H1 (cell line): ENCODE measurements at regions not wholly inside any gene's neighbourhood (a gene's known extent, or its start where the extent isn't known, plus 50 kb on each side); places are given as distances from the start of the nearest gene placed in this dataset.

Experiments
- CTCF ChIA-PET: fragments of 300-600 bp; sonication (Branson Sonifier 250); formaldehyde crosslinking; loops from one replicate; lab custom pipeline; 2021; ENCODE audit not compliant: partially characterized antibody; lab: Charles Lee
- POLR2A ChIA-PET: fragments of 300-600 bp; sonication (Branson Sonifier 250); formaldehyde crosslinking; loops from one replicate; lab custom pipeline; 2021; ENCODE audit warnings: inconsistent platforms; ENCODE audit not compliant: partially characterized antibody; lab: Charles Lee
- DNase-seq, 2 experiments: peaks; one replicate each; pipeline versions ENCODE4 v3.0.0 to v3.0.0-alpha.2; 2010 to 2022; ENCODE audit warnings: low spot score in 2 of 2, low read depth in 1 of 2, mixed read lengths in 1 of 2
- FAIRE-seq: peaks from 2 replicates; lab custom pipeline; 2011; peaks lifted over from hg19 to GRCh38; lab: Jason Lieb, UNC
- H2AFZ ChIP-seq: 2 replicates; pipeline ENCODE4 v1.8.1; 2012; ENCODE audit warnings: low read length, inconsistent platforms
- H2AK5ac ChIP-seq: 2 replicates; pipeline ENCODE4 v1.6.1; 2013; ENCODE audit warnings: low read depth, low read length
- H2BK120ac ChIP-seq: replicated peaks from 2 replicates; pipeline ENCODE3; 2013; ENCODE audit warnings: low read depth, low read length, inconsistent platforms
- H2BK12ac ChIP-seq: 2 replicates; pipeline ENCODE4 v1.6.1; 2013; ENCODE audit warnings: low read depth, low read length
- H2BK15ac ChIP-seq: 2 replicates; pipeline ENCODE4 v1.6.1; 2013; ENCODE audit warnings: low read length
- H2BK20ac ChIP-seq: 2 replicates; pipeline ENCODE4 v1.6.1; 2013; ENCODE audit warnings: low read length
- H2BK5ac ChIP-seq: 2 replicates; pipeline ENCODE4 v1.6.1; 2013; ENCODE audit warnings: low read depth, low read length
- H3K14ac ChIP-seq: 2 replicates; pipeline ENCODE4 v1.6.1; 2013; ENCODE audit warnings: inconsistent platforms; ENCODE audit not compliant: insufficient read length
- H3K18ac ChIP-seq: 2 replicates; pipeline ENCODE4 v1.6.1; 2013; ENCODE audit warnings: low read length; ENCODE audit errors: extremely low read depth
- H3K23ac ChIP-seq: 2 replicates; pipeline ENCODE4 v1.6.1; 2013; ENCODE audit warnings: inconsistent platforms; ENCODE audit not compliant: insufficient read length
- H3K23me2 ChIP-seq: 2 replicates; pipeline ENCODE4 v1.6.1; 2013; ENCODE audit warnings: low read depth, low read length
- H3K27ac ChIP-seq: 2 replicates; pipeline ENCODE4 v1.6.1; 2011; ENCODE audit warnings: low read depth, low read length, inconsistent platforms
- H3K27me3 ChIP-seq, 4 experiments: replicated peaks in 1 of 4; 1 replicate in 1 of 4; 2 replicates in 3 of 4; pipeline versions ENCODE4 v1.6.1 to v1.8.1; 2011 to 2013; ENCODE audit warnings: low read length in 3 of 4, mild to moderate bottlenecking in 3 of 4, inconsistent platforms in 2 of 4, mixed read lengths in 2 of 4, moderate library complexity in 1 of 4; ENCODE audit not compliant: control insufficient read depth in 3 of 4, insufficient read depth in 3 of 4; ENCODE audit errors: extremely low read depth in 1 of 4
- H3K36me3 ChIP-seq, 4 experiments: 2 replicates each; pipeline versions ENCODE4 v1.6.1 to v1.8.1; 2011 to 2013; ENCODE audit warnings: mild to moderate bottlenecking in 4 of 4, low read length in 3 of 4, moderate library complexity in 2 of 4, control low read depth in 1 of 4, inconsistent platforms in 1 of 4; ENCODE audit not compliant: insufficient read depth in 4 of 4, control insufficient read depth in 2 of 4
- H3K4ac ChIP-seq: replicated peaks from 2 replicates; pipeline ENCODE3; 2013; ENCODE audit warnings: low read length, low read depth, mixed read lengths, inconsistent platforms; ENCODE audit not compliant: insufficient read length
- H3K4me1 ChIP-seq, 4 experiments: replicated peaks in 1 of 4; 1 replicate in 1 of 4; 2 replicates in 3 of 4; pipeline versions ENCODE4 v1.6.1 to v1.8.1; 2011 to 2013; ENCODE audit warnings: low read length in 3 of 4, inconsistent platforms in 2 of 4, mixed read lengths in 1 of 4; ENCODE audit not compliant: insufficient read depth in 4 of 4, control insufficient read depth in 3 of 4
- H3K4me2 ChIP-seq, 2 experiments: 2 replicates each; pipeline versions ENCODE4 v1.6.1 to v1.8.1; 2011 to 2013; ENCODE audit warnings: low read depth in 2 of 2, low read length in 2 of 2, control low read depth in 1 of 2, inconsistent platforms in 1 of 2, mild to moderate bottlenecking in 1 of 2; ENCODE audit not compliant: insufficient read depth in 1 of 2
- H3K4me3 ChIP-seq, 4 experiments: fragments of 200-600, 300-600 bp in 1 of 4; sonication (generic), shearing (Covaris generic), sonication (Bioruptor Twin) in 1 of 4; 2 replicates each; pipeline versions ENCODE4 v1.5.1 to v1.8.1; 2011 to 2016; ENCODE audit warnings: low read length in 4 of 4, low read depth in 3 of 4, control low read depth in 2 of 4, inconsistent platforms in 2 of 4, mild to moderate bottlenecking in 2 of 4, mixed read lengths in 1 of 4, moderate library complexity in 1 of 4; ENCODE audit not compliant: insufficient read depth in 2 of 4; ENCODE audit errors: extremely low read depth in 1 of 4
- H3K56ac ChIP-seq: replicated peaks from 2 replicates; pipeline ENCODE3; 2013; ENCODE audit warnings: low read depth, mild to moderate bottlenecking, mixed read lengths, low read length, inconsistent platforms; ENCODE audit not compliant: insufficient read length
- H3K79me1 ChIP-seq: 2 replicates; pipeline ENCODE4 v1.6.1; 2013; ENCODE audit warnings: low read depth, low read length, control low read depth
- H3K79me2 ChIP-seq, 2 experiments: 2 replicates each; pipeline versions ENCODE4 v1.6.1 to v1.8.1; 2012 to 2013; ENCODE audit warnings: low read length in 2 of 2, mild to moderate bottlenecking in 2 of 2, inconsistent platforms in 1 of 2; ENCODE audit not compliant: insufficient read depth in 2 of 2, control insufficient read depth in 1 of 2
- H3K9ac ChIP-seq, 4 experiments: replicated peaks in 1 of 4; 1 replicate in 1 of 4; 2 replicates in 3 of 4; pipeline versions ENCODE4 v1.6.1 to v1.8.1; 2011 to 2013; ENCODE audit warnings: low read depth in 3 of 4, low read length in 3 of 4, control low read depth in 2 of 4, mild to moderate bottlenecking in 2 of 4, moderate library complexity in 2 of 4, inconsistent platforms in 1 of 4; ENCODE audit errors: extremely low read depth in 1 of 4
- H3K9me3 ChIP-seq, 2 experiments: 2 replicates each; pipeline versions ENCODE4 v1.6.1 to v1.8.1; 2012 to 2013; ENCODE audit warnings: mild to moderate bottlenecking in 2 of 2, moderate library complexity in 2 of 2, control low read depth in 1 of 2, inconsistent platforms in 1 of 2, low read depth in 1 of 2, low read length in 1 of 2, mixed read lengths in 1 of 2; ENCODE audit not compliant: insufficient read depth in 2 of 2
- H4K20me1 ChIP-seq, 2 experiments: replicated peaks in 1 of 2; 2 replicates each; pipeline versions ENCODE3 to v1.8.1; 2011 to 2013; ENCODE audit warnings: inconsistent platforms in 2 of 2, low read length in 2 of 2, mild to moderate bottlenecking in 1 of 2; ENCODE audit not compliant: insufficient read depth in 2 of 2, control insufficient read depth in 1 of 2
- H4K5ac ChIP-seq: 2 replicates; pipeline ENCODE4 v1.6.1; 2013; ENCODE audit warnings: low read length, low read depth, mixed read lengths, inconsistent platforms; ENCODE audit not compliant: insufficient read length
- H4K8ac ChIP-seq: 2 replicates; pipeline ENCODE4 v1.8.0; 2013; ENCODE audit warnings: mild to moderate bottlenecking, moderate library complexity, low read length, inconsistent platforms; ENCODE audit not compliant: insufficient read depth; ENCODE audit errors: extremely low read depth
- H4K91ac ChIP-seq: replicated peaks from 2 replicates; pipeline ENCODE3; 2013; ENCODE audit warnings: low read length, mixed read lengths, inconsistent platforms; ENCODE audit not compliant: insufficient read length
- CBX8 ChIP-seq: fragments of 300-800, 300-1000 bp; sonication (generic); IDR thresholded peaks from 2 replicates; pipeline ENCODE4 v1.7.1; 2016; ENCODE audit warnings: low read depth, low read length, borderline replicate concordance
- CTBP2 ChIP-seq: IDR thresholded peaks from 2 replicates; pipeline ENCODE4 v1.7.0; 2011; ENCODE audit warnings: borderline replicate concordance, mild to moderate bottlenecking, moderate library complexity, mixed read lengths, low read length; ENCODE audit not compliant: insufficient read depth, insufficient read length
- EGR1 ChIP-seq: IDR thresholded peaks from 2 replicates; pipeline ENCODE4 v1.6.1; 2011; ENCODE audit warnings: low read depth, low read length, borderline replicate concordance
- HDAC6 ChIP-seq: IDR thresholded peaks from one replicate; pipeline ENCODE4 v1.7.1; 2012; ENCODE audit warnings: low read depth, mild to moderate bottlenecking, inconsistent platforms, low read length, moderate library complexity
- JUND ChIP-seq: IDR thresholded peaks from 2 replicates; pipeline ENCODE4 v1.6.1; 2011; ENCODE audit warnings: mild to moderate bottlenecking, improper control_type of control experiment, low read length
- MAFK ChIP-seq: IDR thresholded peaks from 2 replicates; pipeline ENCODE4 v1.6.1; 2012; ENCODE audit warnings: low read depth, mild to moderate bottlenecking, improper control_type of control experiment, low read length
- RNF2 ChIP-seq: fragments of 200-900, 300-1000 bp; sonication (generic); IDR thresholded peaks from 2 replicates; pipeline ENCODE4 v1.7.1; 2016; ENCODE audit warnings: borderline replicate concordance, low read depth, mild to moderate bottlenecking, antibody characterized with exemption, low read length; ENCODE audit not compliant: poor library complexity, severe bottlenecking; ENCODE audit errors: missing control alignments
- RXRA ChIP-seq: IDR thresholded peaks from 2 replicates; pipeline ENCODE4 v1.6.1; 2011; ENCODE audit warnings: low read depth, mild to moderate bottlenecking, low read length, moderate library complexity; ENCODE audit not compliant: insufficient read depth
- SAP30 ChIP-seq: fragments of 300-600 bp; sonication (generic); IDR thresholded peaks from 2 replicates; pipeline ENCODE4 v1.7.1; 2012; ENCODE audit warnings: low read length, moderate library complexity, mild to moderate bottlenecking, inconsistent platforms; ENCODE audit not compliant: insufficient read depth, insufficient replicate concordance
- TBP ChIP-seq: IDR thresholded peaks from 2 replicates; pipeline ENCODE4 v1.6.1; 2011; ENCODE audit warnings: low read depth, low read length, improper control_type of control experiment
- WGBS, 2 experiments: shearing (Covaris generic) in 1 of 2; methylation state at CpG; one replicate each; pipeline versions ENCODE4 v1.1.6 to v1.1.7; 2013 to 2015; ENCODE audit warnings: low lambda C conversion rate in 2 of 2, mixed read lengths in 2 of 2, inconsistent platforms in 1 of 2, low coverage in 1 of 2, missing lambda C conversion rate in 1 of 2; ENCODE audit not compliant: insufficient replicate concordance in 2 of 2, insufficient coverage in 1 of 2, insufficient read length in 1 of 2; ENCODE audit errors: extremely low coverage in 1 of 2, missing lambda C conversion rate in 1 of 2; 5-methylcytosine and 5-hydroxymethylcytosine counted together
- TF ChIP-seq, protein P1 (sequence below): IDR thresholded peaks from 2 replicates; pipeline ENCODE4 v1.6.1; 2012; ENCODE audit warnings: inconsistent platforms
- TF ChIP-seq, protein P2 (sequence below): IDR thresholded peaks from 2 replicates; pipeline ENCODE4 v1.6.1; 2012; ENCODE audit warnings: inconsistent platforms

DNA sequence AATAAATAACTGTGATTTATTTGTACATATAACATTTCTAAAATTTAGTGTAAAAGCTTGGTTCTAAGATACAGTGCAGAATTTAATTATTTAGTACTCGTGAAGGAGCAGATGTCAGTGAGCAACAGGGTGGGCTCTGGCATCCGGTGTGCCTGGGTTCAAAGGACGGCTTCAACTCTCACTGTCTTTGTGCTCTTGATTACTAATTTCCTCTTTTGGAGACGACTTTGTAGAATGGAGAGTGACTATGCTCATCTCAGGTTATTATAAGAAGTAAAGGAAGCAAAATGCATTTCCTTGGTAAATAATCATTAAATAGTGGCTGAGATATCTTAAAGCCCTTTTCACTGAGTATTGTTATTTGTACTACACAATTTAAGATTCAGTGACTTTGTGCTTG lies 271.7 kb downstream of the ASXL3 start:
- no peak overlapping the region for H3K56ac ChIP-seq
- WGBS, 2 experiments, result 86% methylated on average over 4 of the region's 4 CpGs; no CpG with 5 or more reads in 1 of the 2 experiments
- no peak overlapping the region for H2BK15ac ChIP-seq
- no peak overlapping the region for H2BK5ac ChIP-seq
- H3K23me2 ChIP-seq, result no peaks in the 10 kb centered on the region
- ChIA-PET CTCF (no interaction called here), POLR2A (no interaction called here)
- no peaks in the 10 kb centered on the region for H3K36me3 ChIP-seq
- H3K14ac ChIP-seq, result no peak overlapping the region
- H3K79me1 ChIP-seq, result no peaks in the 10 kb centered on the region
- no peak overlapping the region for H3K4me3 ChIP-seq
- no peak overlapping the region for H3K27ac ChIP-seq
- no peak overlapping the region for H3K18ac ChIP-seq
- H2BK120ac ChIP-seq, result no peak overlapping the region
- no peak overlapping the region for H4K5ac ChIP-seq
- H3K4me2 ChIP-seq, result no peak overlapping the region
- H3K9ac ChIP-seq, result no peak overlapping the region
- no peaks in the 10 kb centered on the region for H3K27me3 ChIP-seq
- no peaks in the 10 kb centered on the region for H4K20me1 ChIP-seq
- no peak overlapping the region for H2AK5ac ChIP-seq
- H3K79me2 ChIP-seq, result no peaks in the 10 kb centered on the region
- TF ChIP-seq, protein P1, sequence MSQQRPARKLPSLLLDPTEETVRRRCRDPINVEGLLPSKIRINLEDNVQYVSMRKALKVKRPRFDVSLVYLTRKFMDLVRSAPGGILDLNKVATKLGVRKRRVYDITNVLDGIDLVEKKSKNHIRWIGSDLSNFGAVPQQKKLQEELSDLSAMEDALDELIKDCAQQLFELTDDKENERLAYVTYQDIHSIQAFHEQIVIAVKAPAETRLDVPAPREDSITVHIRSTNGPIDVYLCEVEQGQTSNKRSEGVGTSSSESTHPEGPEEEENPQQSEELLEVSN, result no peak
- TF ChIP-seq RXRA (no peak), RNF2 (no peak), TBP (no peak), MAFK (no peak), SAP30 (no peak), EGR1 (no peak), HDAC6 (no peak), CTBP2 (no peak), JUND (no peak), CBX8 (no peak)
- TF ChIP-seq, protein P2, sequence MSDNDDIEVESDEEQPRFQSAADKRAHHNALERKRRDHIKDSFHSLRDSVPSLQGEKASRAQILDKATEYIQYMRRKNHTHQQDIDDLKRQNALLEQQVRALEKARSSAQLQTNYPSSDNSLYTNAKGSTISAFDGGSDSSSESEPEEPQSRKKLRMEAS, result no peak
- no peaks in the 10 kb centered on the region for H3K9me3 ChIP-seq
- H2BK12ac ChIP-seq, result no peak overlapping the region
- no peak overlapping the region for H2BK20ac ChIP-seq
- H3K4me1 ChIP-seq, result no peaks in the 10 kb centered on the region
- no peak overlapping the region for H3K23ac ChIP-seq
- no peak overlapping the region for H4K8ac ChIP-seq
- no peak for FAIRE-seq
- no peak overlapping the region for H3K4ac ChIP-seq
- no peak overlapping the region for H2AFZ ChIP-seq
- no peak for DNase-seq
- no peak overlapping the region for H4K91ac ChIP-seq
